ENCODE measurements at regions not wholly inside any gene's neighbourhood (a gene's known extent, or its start where the extent isn't known, plus 50 kb on each side); places are given as distances from the start of the nearest gene placed in this dataset.

- H3K4me3 ChIP-seq (ENCODE audit: low read length), result no peak overlapping the region
- TF ChIP-seq CTCF (conservative IDR thresholded peaks at IDR 0.05; ENCODE audit: low read depth, low read length), result no peak
- DNase-seq (ENCODE audit: low read depth), result no peak
Observed at GRCh38 chr5:158487156-158487555, 612.6 kb downstream of the EBF1 start.

GRCh38 chr5:158486566-158486965 lies 613.1 kb downstream of the EBF1 start:
- no peak for DNase-seq (ENCODE audit: low read depth)
- H3K4me3 ChIP-seq (ENCODE audit: low read length), result no peak overlapping the region
- TF ChIP-seq CTCF (conservative IDR thresholded peaks at IDR 0.05; ENCODE audit: low read depth, low read length), result no peak

- TF ChIP-seq CTCF (conservative IDR thresholded peaks at IDR 0.05; ENCODE audit: low read depth, low read length), result no peak
- DNase-seq (ENCODE audit: low read depth), result no peak
- no peak overlapping the region for H3K4me3 ChIP-seq (ENCODE audit: low read length)
Observed at GRCh38 chr5:158485604-158486081, 614.1 kb downstream of the EBF1 start.

- H3K4me3 ChIP-seq (ENCODE audit: low read length), result no peak overlapping the region
- DNase-seq (ENCODE audit: low read depth), result peak; percentile 44
- no peak for TF ChIP-seq CTCF (conservative IDR thresholded peaks at IDR 0.05; ENCODE audit: low read depth, low read length)
Observed at GRCh38 chr5:158485047-158485446, 614.7 kb downstream of the EBF1 start.

DNA sequence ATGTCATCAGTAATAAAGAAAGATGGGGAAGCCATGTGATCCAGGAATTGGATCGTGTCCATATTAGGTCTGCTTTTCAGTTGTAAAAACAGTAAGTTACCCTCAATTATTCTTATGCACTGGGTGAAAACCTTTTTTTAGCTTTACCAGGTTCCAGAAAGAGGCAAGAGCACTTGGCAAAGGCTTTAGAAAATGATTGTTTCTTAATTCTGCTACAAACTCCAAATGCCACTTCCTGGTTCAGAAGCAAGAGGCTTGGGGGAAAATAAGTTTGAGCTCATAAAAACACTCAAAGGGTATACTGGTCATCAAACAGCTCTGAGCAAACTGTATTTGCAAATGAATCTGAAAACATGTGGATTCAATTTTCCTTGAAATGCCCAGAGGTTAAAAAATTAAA lies 615.6 kb downstream of the EBF1 start:
- no peak overlapping the region for H3K4me3 ChIP-seq (ENCODE audit: low read length)
- no peak for DNase-seq (ENCODE audit: low read depth)

DNA sequence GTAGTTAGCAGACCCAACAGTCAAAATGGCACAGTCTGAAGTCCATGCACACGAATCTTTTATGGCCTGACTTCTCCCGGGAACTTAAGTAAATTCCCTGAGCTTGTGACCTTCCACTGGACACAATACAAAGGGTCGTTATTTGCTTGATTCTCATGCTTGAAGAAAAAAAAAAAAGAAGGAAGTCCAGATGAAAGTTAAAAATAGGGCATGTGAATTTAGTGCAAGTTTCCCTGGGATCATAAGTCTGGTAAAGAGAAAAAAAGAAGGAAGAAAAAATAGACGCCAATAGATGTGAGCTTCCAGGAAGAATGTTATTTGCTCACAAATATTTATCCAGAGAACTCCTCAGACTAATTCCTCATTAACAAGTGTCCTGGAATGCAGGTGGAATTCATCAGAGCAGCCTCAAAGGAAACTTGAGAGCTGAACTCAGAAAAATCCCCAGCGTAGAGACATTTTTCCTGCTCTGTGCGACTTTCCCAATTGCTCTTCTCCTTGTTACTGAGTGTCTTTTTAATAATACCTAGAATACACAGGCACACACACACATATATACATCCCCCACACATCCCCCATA lies 616.3 kb downstream of the EBF1 start:
- DNase-seq (ENCODE audit: low read depth), result peak; percentile 37
- TF ChIP-seq CTCF (conservative IDR thresholded peaks at IDR 0.05; ENCODE audit: low read depth, low read length), result no peak
- H3K4me3 ChIP-seq (ENCODE audit: low read length), result no peak overlapping the region

More for the DNA sequence above, 615.6 kb downstream of the EBF1 start:
- no peak for TF ChIP-seq CTCF (conservative IDR thresholded peaks at IDR 0.05; ENCODE audit: low read depth, low read length)

DNA sequence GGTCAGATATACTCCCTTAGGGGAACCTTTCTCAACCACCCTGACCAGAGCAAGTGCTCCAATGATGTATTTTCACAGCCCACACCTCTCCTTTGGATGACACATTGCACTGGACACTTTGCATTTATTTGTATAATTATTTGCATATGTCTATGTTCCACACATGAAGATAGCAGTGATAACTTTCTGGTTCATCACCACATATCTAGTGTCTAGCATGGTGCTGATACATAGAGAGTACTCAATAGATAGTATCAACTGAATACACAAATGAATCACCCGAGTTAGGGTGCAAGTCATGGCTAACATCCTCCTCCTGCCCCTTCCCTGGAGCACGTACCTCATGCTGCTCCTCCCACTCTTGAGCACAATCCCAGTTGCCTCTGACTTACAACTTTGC lies 617.6 kb downstream of the EBF1 start:
- no peak for TF ChIP-seq CTCF (conservative IDR thresholded peaks at IDR 0.05; ENCODE audit: low read depth, low read length)
- no peak overlapping the region for H3K4me3 ChIP-seq (ENCODE audit: low read length)
- DNase-seq (ENCODE audit: low read depth), result no peak

All from retinal pigment epithelial cell (primary cell).